ENCODE measurements at regions not wholly inside any gene's neighbourhood (a gene's known extent, or its start where the extent isn't known, plus 50 kb on each side); places are given as distances from the start of the nearest gene placed in this dataset.

- TF ChIP-seq RFX5 (IDR thresholded peaks at IDR 0.05; ENCODE audit: low read length) (no peak), MXI1 (IDR thresholded peaks at IDR 0.05; ENCODE audit: low read depth, low read length) (no peak), GABPA (IDR thresholded peaks at IDR 0.05; ENCODE audit: low read depth) (no peak), FOSL2 (IDR thresholded peaks at IDR 0.05; ENCODE audit: borderline replicate concordance, low read depth) (no peak), TAF1 (IDR thresholded peaks at IDR 0.05; ENCODE audit: borderline replicate concordance, low read depth, low read length) (no peak), NFIC (IDR thresholded peaks at IDR 0.05; ENCODE audit: borderline replicate concordance) (no peak), MEF2A (IDR thresholded peaks at IDR 0.05; ENCODE audit: borderline replicate concordance, low read depth) (no peak), EZH2phosphoT487 (IDR thresholded peaks at IDR 0.05; ENCODE audit: borderline replicate concordance, low read depth) (no peak)
- TF ChIP-seq, protein P1, sequence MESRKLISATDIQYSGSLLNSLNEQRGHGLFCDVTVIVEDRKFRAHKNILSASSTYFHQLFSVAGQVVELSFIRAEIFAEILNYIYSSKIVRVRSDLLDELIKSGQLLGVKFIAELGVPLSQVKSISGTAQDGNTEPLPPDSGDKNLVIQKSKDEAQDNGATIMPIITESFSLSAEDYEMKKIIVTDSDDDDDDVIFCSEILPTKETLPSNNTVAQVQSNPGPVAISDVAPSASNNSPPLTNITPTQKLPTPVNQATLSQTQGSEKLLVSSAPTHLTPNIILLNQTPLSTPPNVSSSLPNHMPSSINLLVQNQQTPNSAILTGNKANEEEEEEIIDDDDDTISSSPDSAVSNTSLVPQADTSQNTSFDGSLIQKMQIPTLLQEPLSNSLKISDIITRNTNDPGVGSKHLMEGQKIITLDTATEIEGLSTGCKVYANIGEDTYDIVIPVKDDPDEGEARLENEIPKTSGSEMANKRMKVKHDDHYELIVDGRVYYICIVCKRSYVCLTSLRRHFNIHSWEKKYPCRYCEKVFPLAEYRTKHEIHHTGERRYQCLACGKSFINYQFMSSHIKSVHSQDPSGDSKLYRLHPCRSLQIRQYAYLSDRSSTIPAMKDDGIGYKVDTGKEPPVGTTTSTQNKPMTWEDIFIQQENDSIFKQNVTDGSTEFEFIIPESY (IDR thresholded peaks at IDR 0.05; ENCODE audit: borderline replicate concordance, low read depth), result no peak
- TF ChIP-seq, protein P2, sequence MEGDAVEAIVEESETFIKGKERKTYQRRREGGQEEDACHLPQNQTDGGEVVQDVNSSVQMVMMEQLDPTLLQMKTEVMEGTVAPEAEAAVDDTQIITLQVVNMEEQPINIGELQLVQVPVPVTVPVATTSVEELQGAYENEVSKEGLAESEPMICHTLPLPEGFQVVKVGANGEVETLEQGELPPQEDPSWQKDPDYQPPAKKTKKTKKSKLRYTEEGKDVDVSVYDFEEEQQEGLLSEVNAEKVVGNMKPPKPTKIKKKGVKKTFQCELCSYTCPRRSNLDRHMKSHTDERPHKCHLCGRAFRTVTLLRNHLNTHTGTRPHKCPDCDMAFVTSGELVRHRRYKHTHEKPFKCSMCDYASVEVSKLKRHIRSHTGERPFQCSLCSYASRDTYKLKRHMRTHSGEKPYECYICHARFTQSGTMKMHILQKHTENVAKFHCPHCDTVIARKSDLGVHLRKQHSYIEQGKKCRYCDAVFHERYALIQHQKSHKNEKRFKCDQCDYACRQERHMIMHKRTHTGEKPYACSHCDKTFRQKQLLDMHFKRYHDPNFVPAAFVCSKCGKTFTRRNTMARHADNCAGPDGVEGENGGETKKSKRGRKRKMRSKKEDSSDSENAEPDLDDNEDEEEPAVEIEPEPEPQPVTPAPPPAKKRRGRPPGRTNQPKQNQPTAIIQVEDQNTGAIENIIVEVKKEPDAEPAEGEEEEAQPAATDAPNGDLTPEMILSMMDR (IDR thresholded peaks at IDR 0.05), result no peak
- TF ChIP-seq, protein P3, sequence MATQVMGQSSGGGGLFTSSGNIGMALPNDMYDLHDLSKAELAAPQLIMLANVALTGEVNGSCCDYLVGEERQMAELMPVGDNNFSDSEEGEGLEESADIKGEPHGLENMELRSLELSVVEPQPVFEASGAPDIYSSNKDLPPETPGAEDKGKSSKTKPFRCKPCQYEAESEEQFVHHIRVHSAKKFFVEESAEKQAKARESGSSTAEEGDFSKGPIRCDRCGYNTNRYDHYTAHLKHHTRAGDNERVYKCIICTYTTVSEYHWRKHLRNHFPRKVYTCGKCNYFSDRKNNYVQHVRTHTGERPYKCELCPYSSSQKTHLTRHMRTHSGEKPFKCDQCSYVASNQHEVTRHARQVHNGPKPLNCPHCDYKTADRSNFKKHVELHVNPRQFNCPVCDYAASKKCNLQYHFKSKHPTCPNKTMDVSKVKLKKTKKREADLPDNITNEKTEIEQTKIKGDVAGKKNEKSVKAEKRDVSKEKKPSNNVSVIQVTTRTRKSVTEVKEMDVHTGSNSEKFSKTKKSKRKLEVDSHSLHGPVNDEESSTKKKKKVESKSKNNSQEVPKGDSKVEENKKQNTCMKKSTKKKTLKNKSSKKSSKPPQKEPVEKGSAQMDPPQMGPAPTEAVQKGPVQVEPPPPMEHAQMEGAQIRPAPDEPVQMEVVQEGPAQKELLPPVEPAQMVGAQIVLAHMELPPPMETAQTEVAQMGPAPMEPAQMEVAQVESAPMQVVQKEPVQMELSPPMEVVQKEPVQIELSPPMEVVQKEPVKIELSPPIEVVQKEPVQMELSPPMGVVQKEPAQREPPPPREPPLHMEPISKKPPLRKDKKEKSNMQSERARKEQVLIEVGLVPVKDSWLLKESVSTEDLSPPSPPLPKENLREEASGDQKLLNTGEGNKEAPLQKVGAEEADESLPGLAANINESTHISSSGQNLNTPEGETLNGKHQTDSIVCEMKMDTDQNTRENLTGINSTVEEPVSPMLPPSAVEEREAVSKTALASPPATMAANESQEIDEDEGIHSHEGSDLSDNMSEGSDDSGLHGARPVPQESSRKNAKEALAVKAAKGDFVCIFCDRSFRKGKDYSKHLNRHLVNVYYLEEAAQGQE (IDR thresholded peaks at IDR 0.05; ENCODE audit: low read depth, low read length), result no peak
Measured at GRCh38 chr14:35197015-35197414, 74.7 kb downstream of the PRORP start.
